RWPE2 (cell line): ENCODE measurements at regions not wholly inside any gene's neighbourhood (a gene's known extent, or its start where the extent isn't known, plus 50 kb on each side); places are given as distances from the start of the nearest gene placed in this dataset.

ENCODE experiments used
- ATAC-seq: fragments of 200-7000 bp; cut with Tn5 transposase; 3 replicates; pipeline ENCODE4 v1.9.1; 2021; ENCODE audit warnings: low read depth
- DNase-seq: peaks from one replicate; pipeline ENCODE4 v3.0.0-alpha.2; 2020; ENCODE audit warnings: low spot score
- H3K27ac ChIP-seq: fragments of 450-650 bp; 2 replicates; pipeline ENCODE4 v1.5.1; 2017; ENCODE audit warnings: mild to moderate bottlenecking; ENCODE audit not compliant: poor library complexity, severe bottlenecking
- H3K27me3 ChIP-seq: fragments of 250-450 bp; sonication (Bioruptor Pico); 2 replicates; pipeline ENCODE4 v1.5.1; 2021; ENCODE audit warnings: mild to moderate bottlenecking, moderate library complexity; ENCODE audit not compliant: insufficient read depth, poor library complexity, severe bottlenecking
- H3K36me3 ChIP-seq: fragments of 250-450 bp; sonication (Bioruptor Pico); 2 replicates; pipeline ENCODE4 v1.5.1; 2020; ENCODE audit warnings: low read depth, mild to moderate bottlenecking, moderate library complexity
- H3K4me1 ChIP-seq: fragments of 250-450 bp; sonication (Bioruptor Pico); 2 replicates; pipeline ENCODE4 v1.5.1; 2021; ENCODE audit warnings: mild to moderate bottlenecking, moderate library complexity; ENCODE audit not compliant: insufficient read depth, poor library complexity, severe bottlenecking
- H3K4me3 ChIP-seq: fragments of 250-450 bp; sonication (Bioruptor Pico); 2 replicates; pipeline ENCODE4 v1.5.1; 2021; ENCODE audit warnings: mild to moderate bottlenecking, moderate library complexity; ENCODE audit not compliant: severe bottlenecking
- H3K9me3 ChIP-seq: fragments of 250-450 bp; sonication (Bioruptor Pico); 2 replicates; pipeline ENCODE4 v1.5.1; 2021; ENCODE audit warnings: mild to moderate bottlenecking, moderate library complexity; ENCODE audit not compliant: severe bottlenecking
- TF ChIP-seq, protein P1 (sequence below): fragments of 450-650 bp; IDR thresholded peaks from one replicate; pipeline ENCODE4 v1.5.1; 2017; ENCODE audit warnings: mild to moderate bottlenecking, moderate library complexity; ENCODE audit not compliant: poor library complexity, severe bottlenecking

DNA sequence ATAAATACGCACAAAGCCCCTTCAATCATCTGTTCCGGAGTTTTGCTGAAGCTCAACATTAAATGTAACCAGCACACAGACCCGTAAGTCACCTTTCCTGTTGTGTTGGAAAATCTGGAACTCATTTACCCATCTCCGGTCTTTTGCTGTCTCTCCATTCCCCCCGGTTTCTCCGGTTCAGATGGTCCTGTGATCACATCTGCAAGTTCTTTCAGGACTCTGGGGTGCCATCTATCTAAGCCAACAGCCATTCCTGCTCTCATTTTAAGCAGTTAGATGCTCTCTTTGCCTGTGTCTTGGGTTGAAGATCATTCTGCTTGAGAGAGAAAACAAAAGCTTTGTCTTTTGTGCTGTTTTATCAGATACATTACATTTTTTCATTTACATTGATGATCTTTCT, 91.7 kb upstream of the TGIF1 start:
- Histone ChIP-seq H3K27ac (no peak overlapping the region), H3K36me3 (no peaks in the 10 kb centered on the region), H3K4me1 (no peaks in the 10 kb centered on the region), H3K9me3 (no peaks in the 10 kb centered on the region), H3K4me3 (no peak overlapping the region), H3K27me3 (no peaks in the 10 kb centered on the region)
- TF ChIP-seq, protein P1, sequence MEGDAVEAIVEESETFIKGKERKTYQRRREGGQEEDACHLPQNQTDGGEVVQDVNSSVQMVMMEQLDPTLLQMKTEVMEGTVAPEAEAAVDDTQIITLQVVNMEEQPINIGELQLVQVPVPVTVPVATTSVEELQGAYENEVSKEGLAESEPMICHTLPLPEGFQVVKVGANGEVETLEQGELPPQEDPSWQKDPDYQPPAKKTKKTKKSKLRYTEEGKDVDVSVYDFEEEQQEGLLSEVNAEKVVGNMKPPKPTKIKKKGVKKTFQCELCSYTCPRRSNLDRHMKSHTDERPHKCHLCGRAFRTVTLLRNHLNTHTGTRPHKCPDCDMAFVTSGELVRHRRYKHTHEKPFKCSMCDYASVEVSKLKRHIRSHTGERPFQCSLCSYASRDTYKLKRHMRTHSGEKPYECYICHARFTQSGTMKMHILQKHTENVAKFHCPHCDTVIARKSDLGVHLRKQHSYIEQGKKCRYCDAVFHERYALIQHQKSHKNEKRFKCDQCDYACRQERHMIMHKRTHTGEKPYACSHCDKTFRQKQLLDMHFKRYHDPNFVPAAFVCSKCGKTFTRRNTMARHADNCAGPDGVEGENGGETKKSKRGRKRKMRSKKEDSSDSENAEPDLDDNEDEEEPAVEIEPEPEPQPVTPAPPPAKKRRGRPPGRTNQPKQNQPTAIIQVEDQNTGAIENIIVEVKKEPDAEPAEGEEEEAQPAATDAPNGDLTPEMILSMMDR, result no peak
- no peak for DNase-seq
- no peak for ATAC-seq

DNA sequence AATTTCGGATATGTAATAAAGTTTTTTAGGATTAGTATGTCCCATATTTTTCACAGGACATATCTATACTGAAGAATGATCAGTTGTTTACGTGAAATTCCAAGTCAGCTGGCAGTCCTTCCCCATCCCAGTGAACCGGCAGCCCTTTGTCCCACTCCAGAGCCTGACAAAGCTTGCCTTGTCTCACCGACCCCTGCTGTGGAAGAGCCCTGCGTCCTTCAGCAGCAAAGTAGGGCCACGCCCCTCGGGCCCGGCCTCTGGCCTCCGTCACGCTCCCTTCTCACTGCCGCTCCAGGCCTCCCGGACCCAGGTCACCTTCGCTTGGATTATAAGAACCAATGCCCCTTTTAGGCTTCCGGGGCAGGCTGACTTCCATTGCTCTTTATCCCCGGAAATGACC, 89.8 kb upstream of the TGIF1 start:
- DNase-seq (no peak), ATAC-seq (no peak)
- Histone ChIP-seq H3K27me3 (no peaks in the 10 kb centered on the region), H3K9me3 (no peaks in the 10 kb centered on the region), H3K4me3 (no peak overlapping the region), H3K4me1 (no peaks in the 10 kb centered on the region), H3K36me3 (no peaks in the 10 kb centered on the region), H3K27ac (no peak overlapping the region)
- TF ChIP-seq, protein P1, result no peak

DNA sequence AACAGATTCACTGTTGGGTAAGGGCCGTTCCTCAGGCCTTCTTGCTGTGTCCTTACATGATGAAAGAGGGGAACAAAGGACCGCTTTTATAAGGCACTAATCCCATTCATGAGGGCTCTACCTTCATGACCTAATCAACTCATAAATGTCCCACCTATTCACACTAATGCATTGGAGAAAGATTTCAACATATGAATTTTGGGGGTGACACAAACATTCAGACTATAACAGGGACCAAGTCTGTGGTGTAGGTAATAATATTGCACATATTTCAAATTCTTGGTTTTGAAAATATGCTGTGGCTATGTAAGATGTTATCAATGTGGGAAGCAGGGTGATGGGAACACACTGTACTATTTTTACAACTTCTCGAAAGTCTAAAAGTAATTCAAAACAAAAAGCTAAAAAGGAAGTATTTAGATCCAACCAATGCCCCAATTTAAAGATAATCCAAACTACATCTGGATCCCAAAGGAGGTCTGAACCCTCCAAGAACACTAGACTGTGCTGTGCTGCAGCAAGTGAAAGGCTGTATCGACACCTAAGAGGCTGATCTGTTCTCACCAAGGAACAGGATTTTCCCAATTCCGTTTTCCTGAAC, 82.4 kb upstream of the TGIF1 start:
- Histone ChIP-seq H3K36me3 (no peaks in the 10 kb centered on the region), H3K9me3 (peaks cover 2% of the 10 kb centered on the region), H3K27me3 (no peaks in the 10 kb centered on the region), H3K4me3 (no peak overlapping the region), H3K4me1 (peaks cover 21% of the 10 kb centered on the region), H3K27ac (peak overlapping the region; percentile 94)
- DNase-seq (no peak), ATAC-seq (peak; percentile 80)
- TF ChIP-seq, protein P1, result peak; percentile 20

- H3K4me3 ChIP-seq, result no peak overlapping the region
- ATAC-seq, result peak; percentile 72
- H3K36me3 ChIP-seq, result no peaks in the 10 kb centered on the region
Measured at GRCh38 chr18:3368193-3368592, 81.8 kb upstream of the TGIF1 start.

GRCh38 chr18:3379685-3380084, 70.3 kb upstream of the TGIF1 start:
- H3K9me3 ChIP-seq, result no peaks in the 10 kb centered on the region
- no peaks in the 10 kb centered on the region for H3K27me3 ChIP-seq
- no peak overlapping the region for H3K4me3 ChIP-seq
- H3K36me3 ChIP-seq, result no peaks in the 10 kb centered on the region
- H3K27ac ChIP-seq, result peak overlapping the region; percentile 41
- no peak for ATAC-seq
- TF ChIP-seq, protein P1, result no peak
- DNase-seq, result no peak
- peaks cover 9% of the 10 kb centered on the region for H3K4me1 ChIP-seq

More at GRCh38 chr18:3368193-3368592, 81.8 kb upstream of the TGIF1 start:
- TF ChIP-seq, protein P1, result no peak
- Histone ChIP-seq H3K4me1 (peaks cover 21% of the 10 kb centered on the region), H3K9me3 (peaks cover 2% of the 10 kb centered on the region), H3K27ac (peak overlapping the region; percentile 94), H3K27me3 (no peaks in the 10 kb centered on the region)
- no peak for DNase-seq
